HFFc6 (cell line): ENCODE measurements at regions not wholly inside any gene's neighbourhood (a gene's known extent, or its start where the extent isn't known, plus 50 kb on each side); places are given as distances from the start of the nearest gene placed in this dataset.

Experiments used
- DNase-seq: peaks from one replicate; pipeline ENCODE4 v3.0.0-alpha.2; 2018
- H3K27ac Mint-ChIP-seq: 2 replicates; pipeline ENCODE4 v1.8.0; 2020; ENCODE audit warnings: mild to moderate bottlenecking, mixed read lengths
- H3K27me3 Mint-ChIP-seq: 2 replicates; pipeline ENCODE4 v1.8.0; 2021; ENCODE audit warnings: mild to moderate bottlenecking, moderate library complexity, mixed read lengths; ENCODE audit not compliant: insufficient read depth
- H3K36me3 Mint-ChIP-seq: 2 replicates; pipeline ENCODE4 v1.8.0; 2021; ENCODE audit warnings: low read depth, mixed read lengths
- H3K4me1 Mint-ChIP-seq: 2 replicates; pipeline ENCODE4 v1.8.0; 2020; ENCODE audit warnings: low read depth, mixed read lengths
- H3K4me3 Mint-ChIP-seq: 2 replicates; pipeline ENCODE4 v1.8.0; 2020; ENCODE audit warnings: mild to moderate bottlenecking, moderate library complexity, mixed read lengths
- H3K9me3 Mint-ChIP-seq: 2 replicates; pipeline ENCODE4 v1.8.0; 2020; ENCODE audit warnings: mild to moderate bottlenecking, mixed read lengths
- TF ChIP-seq, protein P1 (sequence below): fragments of 200-600 bp; sonication (generic); IDR thresholded peaks from 2 replicates; pipeline ENCODE4 v1.5.0; 2021; ENCODE audit warnings: antibody characterized with exemption, mild to moderate bottlenecking

DNA sequence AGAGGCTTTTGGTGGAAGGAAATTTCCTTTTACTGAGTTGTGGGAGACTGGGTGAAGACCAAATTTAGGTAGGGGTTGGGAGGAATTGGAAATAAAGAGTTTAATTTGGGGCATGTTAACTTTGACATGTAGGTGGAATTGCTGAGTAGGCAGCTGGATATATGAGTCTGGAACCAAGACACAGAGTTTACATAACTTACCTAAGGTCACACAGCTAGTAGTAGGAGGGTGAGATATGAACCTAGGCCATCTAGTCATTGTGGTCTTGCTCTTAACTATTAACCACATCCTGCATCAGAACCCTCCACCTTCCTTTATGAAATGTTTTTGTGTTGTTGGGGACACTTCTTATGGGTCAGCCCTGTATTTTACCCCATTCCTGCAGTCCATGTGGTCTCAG lies 113.1 kb downstream of the ICOS start:
- Mint-ChIP-seq H3K27me3 (peaks cover 12% of the 10 kb centered on the region), H3K9me3 (no peaks in the 10 kb centered on the region), H3K36me3 (no peaks in the 10 kb centered on the region), H3K4me1 (no peaks in the 10 kb centered on the region), H3K27ac (no peak overlapping the region), H3K4me3 (no peak overlapping the region)
- TF ChIP-seq, protein P1, sequence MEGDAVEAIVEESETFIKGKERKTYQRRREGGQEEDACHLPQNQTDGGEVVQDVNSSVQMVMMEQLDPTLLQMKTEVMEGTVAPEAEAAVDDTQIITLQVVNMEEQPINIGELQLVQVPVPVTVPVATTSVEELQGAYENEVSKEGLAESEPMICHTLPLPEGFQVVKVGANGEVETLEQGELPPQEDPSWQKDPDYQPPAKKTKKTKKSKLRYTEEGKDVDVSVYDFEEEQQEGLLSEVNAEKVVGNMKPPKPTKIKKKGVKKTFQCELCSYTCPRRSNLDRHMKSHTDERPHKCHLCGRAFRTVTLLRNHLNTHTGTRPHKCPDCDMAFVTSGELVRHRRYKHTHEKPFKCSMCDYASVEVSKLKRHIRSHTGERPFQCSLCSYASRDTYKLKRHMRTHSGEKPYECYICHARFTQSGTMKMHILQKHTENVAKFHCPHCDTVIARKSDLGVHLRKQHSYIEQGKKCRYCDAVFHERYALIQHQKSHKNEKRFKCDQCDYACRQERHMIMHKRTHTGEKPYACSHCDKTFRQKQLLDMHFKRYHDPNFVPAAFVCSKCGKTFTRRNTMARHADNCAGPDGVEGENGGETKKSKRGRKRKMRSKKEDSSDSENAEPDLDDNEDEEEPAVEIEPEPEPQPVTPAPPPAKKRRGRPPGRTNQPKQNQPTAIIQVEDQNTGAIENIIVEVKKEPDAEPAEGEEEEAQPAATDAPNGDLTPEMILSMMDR, result no peak
- no peak for DNase-seq

DNA sequence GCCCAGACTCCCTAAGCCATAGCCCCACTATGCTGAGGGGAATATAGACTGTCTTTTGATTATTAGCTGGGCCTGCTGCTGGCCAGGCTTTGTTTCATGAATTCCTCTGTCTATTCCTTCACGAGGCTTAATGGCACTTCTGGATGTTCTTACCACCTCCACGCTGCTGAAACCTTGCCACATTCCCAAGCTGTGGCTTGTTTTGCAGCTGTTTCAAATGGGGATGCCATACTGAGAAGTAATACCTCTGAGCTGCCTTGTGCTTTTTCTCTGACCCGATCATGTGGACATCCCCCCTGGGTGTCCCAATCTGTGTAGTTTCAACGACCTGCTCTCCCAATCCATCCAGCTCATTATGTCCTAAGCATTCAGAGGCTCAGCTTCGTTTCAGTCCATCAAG lies 114.1 kb downstream of the ICOS start:
- H3K36me3 Mint-ChIP-seq, result no peaks in the 10 kb centered on the region
- H3K27me3 Mint-ChIP-seq, result peaks cover 12% of the 10 kb centered on the region; the same call in 1 of the 2 replicates
- no peak overlapping the region for H3K4me3 Mint-ChIP-seq
- DNase-seq, result no peak
- TF ChIP-seq, protein P1, result no peak
- no peaks in the 10 kb centered on the region for H3K4me1 Mint-ChIP-seq
- H3K27ac Mint-ChIP-seq, result no peak overlapping the region
- H3K9me3 Mint-ChIP-seq, result no peaks in the 10 kb centered on the region

DNA sequence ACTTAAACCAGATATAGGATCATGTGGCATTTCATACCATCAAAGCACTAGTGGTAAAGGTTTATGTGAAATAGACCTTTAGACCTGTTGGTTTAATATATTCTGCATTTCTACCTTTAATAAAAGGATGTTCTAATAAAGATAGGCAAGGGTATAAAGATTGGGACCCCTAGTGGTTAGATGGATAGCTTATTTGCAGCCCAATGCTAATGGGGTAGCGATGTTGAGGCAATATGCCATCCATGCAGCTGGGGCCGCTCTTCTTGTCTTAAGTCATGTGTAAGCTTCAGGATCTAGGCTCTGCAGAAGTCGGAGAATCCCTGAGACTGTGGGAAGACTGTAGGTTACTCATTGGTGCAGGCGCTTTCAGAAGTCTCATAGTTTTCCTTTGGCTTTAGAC lies 114.9 kb downstream of the ICOS start:
- no peak for DNase-seq
- no peaks in the 10 kb centered on the region for H3K4me1 Mint-ChIP-seq
- no peak overlapping the region for H3K4me3 Mint-ChIP-seq
- H3K9me3 Mint-ChIP-seq, result no peaks in the 10 kb centered on the region
- TF ChIP-seq, protein P1, result peak; percentile 53; the same call in 1 of the 2 replicates
- H3K36me3 Mint-ChIP-seq, result no peaks in the 10 kb centered on the region
- H3K27ac Mint-ChIP-seq, result no peak overlapping the region
- H3K27me3 Mint-ChIP-seq, result peaks cover 12% of the 10 kb centered on the region; the same call in 1 of the 2 replicates

DNA sequence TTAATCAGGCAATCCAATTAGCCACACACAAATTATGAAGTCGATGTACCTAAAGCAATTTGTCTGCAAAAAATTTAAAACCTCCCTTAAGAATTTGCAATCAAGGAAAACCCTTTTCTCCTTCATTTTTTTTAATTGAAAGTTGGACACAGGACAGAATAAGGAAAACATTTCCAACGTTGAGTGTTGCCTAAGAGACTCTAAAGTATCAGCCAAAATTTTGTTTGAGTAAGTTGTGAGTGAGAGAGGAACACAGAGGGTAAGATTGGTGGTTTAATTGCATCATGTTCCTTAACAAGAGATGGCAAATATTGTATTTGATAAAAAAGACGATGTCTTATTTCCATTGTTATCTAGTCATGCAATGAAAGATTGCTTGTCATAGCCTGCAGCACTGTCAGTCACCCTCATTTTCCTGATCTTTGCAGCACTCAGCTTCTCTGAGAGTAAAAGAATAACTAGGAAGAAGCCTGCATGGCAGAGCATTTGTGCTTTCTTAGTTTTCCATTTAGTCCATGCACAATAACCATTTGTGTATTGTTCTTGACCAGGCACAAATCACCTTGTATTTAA lies 115.5 kb downstream of the ICOS start:
- H3K36me3 Mint-ChIP-seq, result no peaks in the 10 kb centered on the region
- no peaks in the 10 kb centered on the region for H3K4me1 Mint-ChIP-seq
- peaks cover 14% of the 10 kb centered on the region; the same call in 1 of the 2 replicates for H3K27me3 Mint-ChIP-seq
- no peak overlapping the region for H3K4me3 Mint-ChIP-seq
- TF ChIP-seq, protein P1, result no peak
- H3K27ac Mint-ChIP-seq, result no peak overlapping the region
- no peak for DNase-seq
- no peaks in the 10 kb centered on the region for H3K9me3 Mint-ChIP-seq

DNA sequence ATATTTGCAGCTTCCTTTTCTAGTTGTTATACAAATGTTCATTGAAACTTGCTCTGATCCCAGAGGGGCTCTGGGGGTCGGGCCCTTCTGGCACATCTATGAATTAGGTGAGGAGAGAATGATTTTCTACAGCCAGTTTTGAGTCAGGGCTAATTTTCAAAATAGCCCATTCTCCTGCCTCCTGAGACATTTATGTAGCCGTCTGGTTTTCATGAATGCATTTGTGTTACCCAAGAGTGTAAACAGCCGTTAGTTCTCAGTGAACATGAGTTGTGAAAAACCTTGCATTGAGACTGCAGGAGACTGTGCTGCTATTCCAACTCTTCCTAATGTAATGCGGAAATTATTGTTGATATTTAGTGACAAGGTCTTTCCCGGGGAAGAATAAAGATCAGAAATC lies 122.5 kb downstream of the ICOS start:
- H3K36me3 Mint-ChIP-seq, result no peaks in the 10 kb centered on the region
- no peak overlapping the region for H3K27ac Mint-ChIP-seq
- no peak overlapping the region for H3K4me3 Mint-ChIP-seq
- H3K4me1 Mint-ChIP-seq, result no peaks in the 10 kb centered on the region
- peaks cover 5% of the 10 kb centered on the region for H3K27me3 Mint-ChIP-seq
- TF ChIP-seq, protein P1, result no peak
- DNase-seq, result no peak
- H3K9me3 Mint-ChIP-seq, result no peaks in the 10 kb centered on the region

DNA sequence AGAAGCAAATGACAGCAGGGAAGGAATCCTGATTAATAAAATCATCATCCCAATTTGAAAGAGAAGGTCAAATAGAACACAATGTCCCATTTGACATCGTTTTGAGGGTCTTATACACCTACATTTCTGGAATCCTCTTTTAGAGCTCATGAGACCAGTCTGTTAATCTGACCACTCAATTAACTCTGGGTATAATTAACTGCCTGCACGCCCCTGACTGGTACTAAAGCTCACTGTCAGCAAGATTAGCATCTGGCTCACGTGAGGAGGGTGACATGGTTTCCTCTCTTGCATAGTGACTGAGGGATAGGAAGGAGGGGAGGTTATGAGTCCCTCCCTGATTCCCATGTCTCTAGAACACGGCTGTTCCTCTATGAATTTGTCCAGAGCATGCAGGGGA lies 124.3 kb downstream of the ICOS start:
- Mint-ChIP-seq H3K36me3 (no peaks in the 10 kb centered on the region), H3K27me3 (peaks cover 6% of the 10 kb centered on the region), H3K27ac (no peak overlapping the region), H3K9me3 (no peaks in the 10 kb centered on the region), H3K4me3 (no peak overlapping the region), H3K4me1 (no peaks in the 10 kb centered on the region)
- DNase-seq, result no peak
- TF ChIP-seq, protein P1, result no peak
